HG03521 (cell line): ENCODE measurements at regions not wholly inside any gene's neighbourhood (a gene's known extent, or its start where the extent isn't known, plus 50 kb on each side); places are given as distances from the start of the nearest gene placed in this dataset.

ENCODE experiments used
- ATAC-seq: cut with Tn5 transposase; IDR thresholded peaks from one replicate; pipeline ENCODE4 v1.9.1; 2021; ENCODE audit warnings: mild to moderate bottlenecking, moderate library complexity; ENCODE audit not compliant: unreplicated experiment

DNA sequence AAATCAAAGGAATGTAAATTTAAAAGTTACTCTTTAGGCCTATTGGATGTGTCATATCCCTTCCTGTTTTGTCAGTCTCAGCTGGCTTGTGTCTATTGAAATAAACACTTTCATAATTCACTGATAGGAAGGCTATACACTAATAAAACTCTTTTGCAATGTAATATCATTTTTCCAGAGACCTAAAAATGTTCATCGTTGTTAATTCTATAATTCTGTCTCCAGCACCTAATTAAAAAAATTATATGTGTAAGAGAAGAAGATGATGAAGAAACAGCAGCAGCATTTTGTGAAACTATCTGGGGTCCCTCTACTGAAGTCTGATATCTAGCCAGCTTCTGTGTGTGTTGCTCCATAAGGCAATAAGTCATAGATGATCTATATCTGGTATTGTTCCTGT, 602.7 kb downstream of the ETV1 start:
- no peak for ATAC-seq

DNA sequence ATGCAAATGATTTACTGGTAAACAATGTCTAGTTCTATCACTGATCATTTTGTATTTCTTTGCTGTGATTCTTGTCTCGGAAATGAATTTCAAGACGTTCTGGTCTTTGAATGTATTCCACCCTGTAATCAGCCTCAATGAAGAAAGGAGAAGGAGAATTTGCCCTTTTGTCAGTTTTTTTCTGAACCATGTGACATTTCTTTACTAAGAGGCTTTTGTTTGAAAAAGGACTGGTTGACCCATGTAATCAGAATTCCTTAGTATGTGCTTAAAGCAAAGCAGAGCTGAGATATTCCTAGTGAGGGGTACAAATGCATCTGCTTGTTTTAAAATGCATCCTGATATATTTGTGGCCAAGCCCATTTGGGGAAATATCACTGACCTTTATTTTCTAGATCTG, 581.6 kb downstream of the ETV1 start:
- ATAC-seq, result no peak

DNA sequence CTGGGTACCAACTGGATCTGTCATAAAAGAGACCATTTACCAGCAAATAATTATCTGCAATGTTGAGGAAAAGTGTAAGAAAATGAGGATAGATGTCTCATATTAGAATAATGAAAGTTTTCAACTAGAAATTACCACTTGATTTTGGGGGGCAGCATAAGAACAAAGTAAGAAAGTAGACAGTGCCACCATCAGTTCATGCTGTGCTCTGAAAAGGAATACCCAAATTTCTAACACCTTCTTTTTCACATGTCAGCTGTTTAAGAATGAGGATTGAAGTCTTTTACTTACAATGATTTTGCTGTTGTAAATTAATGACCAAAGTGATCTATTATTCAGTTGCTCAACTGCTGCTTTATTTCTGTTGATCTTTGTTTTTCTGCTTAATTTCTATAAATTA, 578.3 kb downstream of the ETV1 start:
- ATAC-seq, result no peak

DNA sequence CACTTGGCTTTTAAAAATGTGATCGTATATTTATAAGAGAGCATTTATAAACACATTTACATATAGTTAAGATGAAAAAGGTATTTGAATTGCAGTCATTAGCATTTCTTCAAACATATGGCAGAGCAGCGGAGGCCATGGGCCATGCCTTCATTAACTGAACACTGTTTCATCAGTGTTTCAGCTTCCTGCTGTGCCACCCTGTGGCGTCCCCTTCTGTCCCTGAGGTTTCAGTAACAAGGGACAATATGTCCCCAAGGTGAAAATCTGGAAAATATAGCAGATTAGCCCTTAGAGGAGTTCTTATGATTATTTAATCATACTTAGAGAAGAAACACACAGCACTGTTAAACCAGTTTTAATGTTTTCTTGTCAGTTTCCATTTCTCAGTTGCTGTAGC, 577.8 kb downstream of the ETV1 start:
- no peak for ATAC-seq

DNA sequence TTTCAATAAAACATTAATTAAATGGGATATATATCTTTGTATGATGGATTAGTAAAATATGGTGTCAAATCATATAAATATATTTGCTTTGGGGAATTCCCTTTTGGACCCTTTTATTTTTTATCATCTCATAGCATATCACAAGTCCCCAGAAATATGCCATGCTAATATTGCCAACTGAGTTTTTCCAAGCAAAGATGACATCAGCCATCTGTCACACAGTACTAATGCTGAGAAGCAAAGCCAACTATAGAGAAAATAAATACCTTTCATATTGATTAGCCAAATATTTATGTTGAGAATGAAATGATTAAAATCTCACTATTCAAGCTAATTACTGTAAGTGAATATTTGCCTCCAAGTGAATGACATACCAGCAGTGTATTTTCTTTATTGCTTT, 575.3 kb downstream of the ETV1 start:
- ATAC-seq, result no peak

DNA sequence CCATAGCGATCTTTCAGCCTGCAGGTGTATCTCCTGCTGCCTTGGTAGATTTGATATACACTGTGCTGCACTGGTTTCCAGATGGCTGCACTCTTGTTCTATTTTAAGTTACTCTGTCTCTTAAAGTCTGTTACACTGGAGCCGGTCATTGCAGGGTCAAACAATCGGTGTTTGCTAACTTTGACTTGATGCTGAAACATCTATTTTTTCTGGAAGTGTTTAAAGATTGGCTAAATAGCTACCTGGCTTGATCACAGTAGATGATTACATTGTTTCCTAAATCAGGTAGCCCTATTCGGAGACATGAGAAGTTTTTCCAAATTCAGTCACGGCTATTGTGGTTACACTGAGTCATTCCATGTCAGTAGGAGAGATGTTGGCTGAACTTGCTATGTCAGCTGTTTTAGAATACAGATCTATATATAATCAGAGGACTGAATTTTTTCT, 574.8 kb downstream of the ETV1 start:
- no peak for ATAC-seq

DNA sequence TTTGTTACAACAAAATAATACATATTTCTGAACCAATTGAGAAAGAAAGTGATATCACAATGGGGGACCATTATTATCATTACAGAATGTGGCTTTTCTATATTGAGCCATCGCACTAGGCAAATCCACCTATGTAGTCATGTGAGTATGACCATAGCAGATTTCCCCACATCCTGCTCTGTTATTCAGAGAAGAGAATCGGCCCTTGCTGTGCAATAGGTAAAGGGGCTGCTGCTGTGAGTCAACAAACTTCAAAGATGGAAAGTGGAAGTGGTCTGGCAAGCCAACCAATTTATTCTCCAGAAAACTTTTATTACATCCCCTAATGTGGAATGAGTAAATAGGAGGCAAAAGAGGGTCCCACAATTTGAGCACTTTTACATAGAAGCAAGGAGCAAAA, 573.4 kb downstream of the ETV1 start:
- ATAC-seq, result no peak

DNA sequence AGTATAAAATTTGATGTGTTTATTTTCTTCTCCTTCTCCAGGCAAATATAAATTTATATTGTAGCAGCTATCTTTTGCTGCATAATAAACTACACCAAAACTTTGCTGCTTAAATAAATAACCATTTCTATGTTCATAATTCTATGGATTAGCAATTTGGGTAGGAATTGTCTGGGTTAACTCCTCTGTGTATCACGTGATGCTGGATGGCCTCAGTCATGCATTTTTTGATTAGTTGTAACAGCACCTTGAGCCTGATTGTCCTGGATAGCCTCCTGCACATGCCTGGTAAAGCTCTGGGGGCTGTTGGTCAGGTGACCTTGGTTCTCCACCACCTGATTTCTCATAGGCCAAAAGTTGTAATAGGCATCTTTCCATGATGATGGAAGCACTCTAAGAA, 572.9 kb downstream of the ETV1 start:
- ATAC-seq, result no peak

DNA sequence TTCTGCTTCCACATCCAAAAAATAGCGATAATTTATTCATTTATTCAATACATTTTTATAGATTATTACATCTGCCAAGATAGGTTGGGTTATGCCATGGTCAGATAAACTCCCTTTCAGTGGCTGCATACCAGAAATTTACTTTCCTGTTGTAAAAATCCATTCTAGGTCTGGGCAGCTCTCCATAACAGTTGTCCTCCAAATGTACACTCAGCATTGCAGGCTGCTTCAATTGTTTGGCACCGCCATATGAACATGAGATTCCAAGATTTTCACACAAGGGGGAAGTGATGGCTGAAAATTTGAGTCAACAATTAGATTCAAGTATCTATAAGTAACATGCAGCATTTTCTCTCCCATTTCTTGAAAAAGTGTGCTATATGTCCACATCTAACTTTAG, 568.7 kb downstream of the ETV1 start:
- no peak for ATAC-seq

DNA sequence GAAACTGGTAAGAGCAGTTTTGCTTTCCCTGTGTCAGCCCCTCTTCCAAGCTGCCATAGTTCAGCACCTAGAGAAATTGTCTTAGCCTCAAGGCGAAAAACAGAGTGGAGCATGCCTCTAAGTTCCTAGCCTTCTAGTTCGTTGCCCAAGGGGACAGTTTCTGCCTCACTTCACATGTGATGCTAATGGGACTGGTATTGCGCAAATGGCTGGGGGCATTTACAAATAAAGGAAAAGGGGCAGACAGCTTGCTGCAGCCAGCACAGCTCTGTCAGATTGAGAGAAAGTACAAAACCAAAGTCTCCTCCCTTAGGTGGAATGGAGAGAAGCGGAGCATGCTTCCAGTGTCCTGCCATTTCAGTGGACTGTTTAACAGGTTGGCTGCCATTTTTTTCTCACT, 567.7 kb downstream of the ETV1 start:
- ATAC-seq, result no peak

DNA sequence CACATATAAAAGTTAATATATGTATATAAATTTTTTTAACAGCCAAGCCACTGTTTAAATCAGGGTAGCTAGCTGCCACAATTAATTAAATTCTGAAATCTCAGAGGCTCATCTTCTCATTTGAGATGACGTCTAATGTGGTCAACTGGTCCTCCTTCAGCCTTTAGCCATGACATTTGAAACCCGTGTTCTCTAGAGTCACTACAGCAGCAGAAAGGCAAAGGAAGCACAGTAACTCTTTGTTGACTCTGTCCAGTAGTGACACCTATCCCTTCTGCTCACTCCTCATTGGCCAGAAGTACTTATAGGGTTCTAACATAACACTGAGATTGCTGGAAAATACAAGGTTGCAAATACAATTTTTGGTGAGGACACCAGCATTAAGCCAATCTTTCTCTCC, 555.5 kb downstream of the ETV1 start:
- ATAC-seq, result no peak

DNA sequence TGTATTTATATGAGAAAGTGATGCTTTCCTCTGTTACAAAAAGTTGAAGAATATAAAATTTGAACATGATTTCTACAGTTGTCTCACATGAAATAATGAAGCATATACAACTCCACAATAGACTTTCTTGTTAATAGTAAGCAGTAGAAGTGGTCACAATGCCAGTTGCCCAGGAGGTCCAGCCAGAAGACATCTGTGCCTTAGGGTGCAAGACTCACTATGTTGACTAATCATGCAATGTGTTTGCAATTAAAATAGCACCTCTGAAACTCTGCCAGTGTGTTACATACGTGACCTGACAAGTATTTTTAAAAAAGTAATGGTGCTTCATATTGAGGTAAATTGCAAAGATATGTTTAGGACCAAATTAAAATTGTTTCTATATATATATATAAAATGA, 547.2 kb downstream of the ETV1 start:
- ATAC-seq, result no peak

DNA sequence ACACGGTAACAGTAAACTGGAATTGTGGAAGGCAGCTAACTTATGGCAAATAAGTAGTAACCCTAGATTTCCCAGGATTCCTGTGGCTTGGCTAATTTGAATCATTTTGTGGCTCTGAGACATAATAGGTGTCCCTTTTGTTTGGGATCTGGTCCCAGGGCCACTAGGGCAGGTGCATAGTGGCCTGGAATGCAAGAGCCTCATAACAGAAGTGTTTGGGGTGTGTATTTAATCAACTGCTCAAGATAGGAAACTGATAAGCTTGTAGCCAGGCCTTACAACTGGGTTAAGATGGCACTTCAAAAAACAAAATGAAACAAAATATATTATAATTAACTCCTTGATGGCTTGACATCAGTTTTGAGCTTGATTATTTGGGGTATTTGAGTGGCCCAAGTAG, 541.8 kb downstream of the ETV1 start:
- no peak for ATAC-seq

DNA sequence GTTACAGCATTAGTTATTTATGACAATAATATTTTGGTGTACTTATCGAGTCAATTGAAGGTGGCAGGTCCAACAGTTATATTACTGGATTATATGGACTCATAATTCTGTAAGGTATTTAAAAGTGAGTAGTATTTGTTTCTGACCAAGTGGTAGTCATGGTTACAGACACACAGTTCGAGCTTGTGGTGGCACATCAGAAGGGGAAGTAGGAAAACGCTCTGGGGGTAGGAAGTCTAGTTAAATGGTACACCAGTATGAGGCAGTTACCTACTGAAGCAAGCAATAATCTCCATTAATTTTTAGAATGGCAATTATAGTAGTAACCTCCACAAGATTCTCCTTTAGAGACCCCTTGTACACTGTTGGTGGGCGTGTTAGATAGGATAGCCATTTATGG, 541.2 kb downstream of the ETV1 start:
- no peak for ATAC-seq

DNA sequence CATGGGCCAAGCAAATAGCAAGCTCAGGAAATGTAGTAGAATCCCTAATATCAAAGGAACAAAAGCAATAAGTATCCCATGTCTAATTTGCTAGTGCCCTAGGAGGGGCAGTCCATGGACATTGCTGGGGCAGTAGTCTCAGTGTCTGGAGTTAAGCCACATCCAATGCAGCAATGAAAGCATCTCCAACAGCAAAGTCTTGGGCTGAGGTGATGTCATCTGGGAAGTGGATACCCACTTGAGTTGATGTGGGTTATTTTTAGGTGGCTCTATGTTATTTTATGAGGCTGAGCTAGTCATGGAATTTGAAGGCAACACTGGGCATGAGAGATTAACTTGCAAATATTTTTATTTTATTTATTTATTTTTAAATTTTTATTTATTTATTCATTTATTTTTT, 540.0 kb downstream of the ETV1 start:
- no peak for ATAC-seq

DNA sequence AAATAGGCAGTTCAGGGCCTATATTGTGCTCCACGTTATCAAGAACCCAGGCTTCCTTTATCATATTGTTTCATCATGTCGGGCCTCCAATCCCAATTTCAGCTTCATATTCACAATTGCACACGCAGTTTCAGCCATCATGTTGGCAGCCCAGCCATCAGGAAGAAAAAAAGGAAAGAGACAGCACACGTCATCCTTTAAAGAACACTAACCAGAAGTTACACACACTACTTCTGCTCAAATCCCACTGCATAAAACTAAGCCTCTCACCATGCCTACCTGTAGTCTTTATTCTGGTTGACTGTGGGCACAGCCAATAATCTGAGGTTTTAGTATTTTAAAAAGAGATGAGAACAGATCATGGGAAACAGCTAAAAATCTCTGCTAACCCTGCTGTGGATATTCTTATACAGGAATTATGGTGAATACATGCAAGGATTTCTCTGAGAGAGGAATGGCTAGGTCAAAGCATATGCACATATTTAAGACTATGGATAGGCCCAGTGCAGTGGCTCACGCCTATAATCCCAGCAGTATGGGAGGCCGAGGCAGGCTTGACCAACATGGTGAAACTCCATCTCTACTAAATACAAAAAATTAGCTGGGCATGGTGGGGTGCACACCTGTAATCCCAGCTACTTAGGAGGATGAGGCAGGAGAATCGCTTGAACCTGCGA, 534.4 kb downstream of the ETV1 start:
- no peak for ATAC-seq

DNA sequence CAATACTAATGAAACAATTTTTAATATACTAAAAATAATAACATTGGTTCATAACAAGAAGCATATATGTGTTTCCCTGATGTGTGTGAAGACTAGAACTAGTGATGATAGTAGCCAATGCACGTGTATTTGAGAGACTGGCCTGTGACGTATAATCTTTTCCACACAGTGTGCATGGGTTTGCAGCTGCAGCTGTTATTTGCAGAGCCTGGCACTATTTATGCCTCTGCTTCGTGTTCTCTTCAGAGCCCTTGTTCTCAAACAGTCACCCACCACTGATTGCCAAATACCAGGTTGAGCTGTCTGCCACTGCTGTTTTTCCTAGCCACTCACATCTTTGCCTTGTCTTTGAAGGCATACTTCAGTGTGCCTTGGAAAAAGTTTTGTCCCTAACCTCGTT, 531.7 kb downstream of the ETV1 start:
- ATAC-seq, result no peak

DNA sequence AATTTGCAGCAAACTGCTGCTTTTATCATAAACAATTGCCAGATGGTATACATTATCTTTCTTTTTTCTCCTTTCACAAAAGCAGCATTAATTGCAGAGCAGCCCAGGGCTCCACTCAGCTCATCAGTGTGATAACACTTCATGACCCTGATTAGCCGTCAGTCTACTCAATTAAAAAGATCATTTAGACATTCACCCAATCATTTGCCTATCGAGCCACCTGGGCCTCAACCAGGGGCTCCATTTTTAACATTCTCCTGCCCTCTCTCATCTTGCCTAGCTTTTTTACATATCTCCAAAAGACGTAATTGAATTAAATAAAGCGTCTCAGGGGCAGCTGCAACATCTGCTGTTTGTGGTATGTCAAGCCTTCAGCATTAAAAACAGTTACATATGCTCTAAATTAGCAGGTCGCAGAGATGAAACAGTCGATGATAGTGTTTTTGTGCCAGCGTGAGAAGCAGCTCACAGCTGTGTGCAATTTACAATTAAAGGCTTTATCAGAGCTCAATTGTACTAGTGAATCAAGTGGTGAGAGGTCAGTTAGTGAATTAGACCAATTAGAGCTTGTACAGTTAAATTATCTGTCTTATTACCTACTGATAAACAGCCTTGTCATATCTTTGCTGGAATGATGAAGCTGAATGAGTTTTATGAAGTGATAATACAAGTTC, 522.5 kb downstream of the ETV1 start:
- no peak for ATAC-seq

DNA sequence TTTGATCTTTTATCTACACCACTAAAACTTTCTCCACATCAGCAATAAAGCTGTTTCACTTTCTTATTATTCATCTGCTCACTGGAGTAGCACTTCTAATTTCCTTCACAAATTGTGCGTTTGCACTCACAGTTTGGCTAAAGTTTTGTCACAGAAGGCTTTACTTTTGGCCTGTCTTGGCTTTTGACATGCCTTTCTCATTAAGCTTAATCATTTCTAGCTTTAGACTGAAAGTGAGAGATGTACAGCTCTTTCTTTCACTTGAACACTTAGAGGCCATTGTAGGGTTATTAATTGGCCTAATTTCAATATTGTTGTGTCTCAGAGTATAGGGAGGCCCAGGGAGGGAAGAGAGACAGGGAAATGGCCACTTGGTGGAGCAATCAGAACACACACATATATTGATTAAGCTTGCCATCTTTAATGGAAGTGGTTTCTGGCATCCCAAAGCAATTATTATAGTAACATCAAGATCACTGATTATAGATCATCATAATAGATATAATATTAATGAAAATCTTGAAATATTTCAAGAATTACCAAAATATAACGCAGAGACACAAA, 512.5 kb downstream of the ETV1 start:
- ATAC-seq, result no peak

DNA sequence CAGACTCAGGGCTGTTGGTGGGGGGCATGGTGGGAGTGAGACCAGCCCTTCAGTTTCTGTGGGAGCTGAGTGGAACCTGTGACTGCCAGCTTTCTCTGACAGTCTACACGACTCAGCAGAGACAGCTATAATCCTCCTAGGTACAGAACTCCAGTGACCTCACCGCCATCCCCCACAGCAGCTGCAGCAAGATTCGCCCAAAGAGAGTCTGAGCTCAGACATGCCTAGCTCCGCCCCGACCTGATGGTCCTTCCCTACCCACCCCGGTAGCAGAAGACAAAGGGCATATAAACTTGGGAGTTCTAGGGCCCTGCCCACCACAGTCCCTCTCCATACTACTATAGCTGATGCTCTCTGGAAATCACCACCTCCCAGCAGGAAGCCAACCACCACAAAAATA, 500.1 kb downstream of the ETV1 start:
- ATAC-seq, result no peak

DNA sequence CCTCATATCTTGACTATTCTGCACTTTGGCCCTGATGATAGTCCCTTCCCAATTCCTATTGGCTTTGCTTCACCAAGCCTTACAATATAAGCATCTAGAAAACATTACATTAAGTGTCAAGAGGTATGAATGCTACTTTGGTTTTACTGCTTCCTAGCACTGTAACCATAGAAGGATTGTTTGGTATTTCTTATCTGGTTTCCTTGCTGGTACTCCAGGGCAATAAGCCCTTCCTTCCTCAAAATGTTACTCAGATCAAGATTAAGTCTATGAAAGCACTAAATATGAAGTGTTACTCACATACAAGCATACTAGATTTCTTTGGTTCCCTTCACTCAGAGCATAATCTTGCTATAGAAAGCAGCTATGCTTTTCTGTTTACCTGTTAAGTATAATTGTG, 492.5 kb downstream of the ETV1 start:
- no peak for ATAC-seq

DNA sequence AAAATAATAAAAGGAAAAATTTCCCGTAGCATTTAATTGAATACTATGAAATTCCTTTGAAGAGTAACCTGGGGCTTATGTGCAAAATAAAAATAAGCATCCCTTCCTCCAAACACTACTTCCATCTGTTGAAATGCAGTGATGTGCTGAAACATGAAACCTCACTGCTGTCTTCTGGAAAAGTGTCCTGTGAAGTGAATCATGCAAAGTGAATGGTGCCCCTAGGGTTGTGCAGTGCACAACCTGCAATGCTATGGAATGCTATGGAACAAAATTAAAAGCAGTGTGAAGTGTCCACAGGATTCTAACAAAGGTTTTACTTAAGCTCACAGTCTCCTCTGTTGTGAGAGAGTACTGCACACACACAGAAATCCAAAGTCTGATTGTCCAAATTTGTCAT, 480.9 kb downstream of the ETV1 start:
- ATAC-seq, result no peak

DNA sequence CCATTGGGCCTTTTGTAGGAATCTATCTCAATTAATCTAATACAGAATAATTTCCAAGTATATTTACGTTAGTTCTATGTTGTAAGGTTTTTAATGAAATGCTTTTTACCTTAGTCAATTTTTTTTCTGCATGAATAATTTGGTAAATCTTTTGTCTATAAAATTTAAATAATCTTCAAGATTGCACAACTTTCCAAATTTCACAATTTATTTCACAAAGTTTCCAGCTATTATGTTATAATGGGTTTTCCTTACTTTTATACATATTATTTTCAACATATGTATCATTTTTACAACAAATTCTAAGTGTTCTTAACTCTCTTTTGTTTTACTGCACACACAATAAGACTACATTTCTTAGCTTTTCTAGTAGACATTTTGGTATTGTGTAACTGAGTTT, 470.7 kb downstream of the ETV1 start:
- ATAC-seq, result no peak
